HepG2 (cell line): ENCODE measurements at regions not wholly inside any gene's neighbourhood (a gene's known extent, or its start where the extent isn't known, plus 50 kb on each side); places are given as distances from the start of the nearest gene placed in this dataset.

Experiments used
- ATAC-seq: fragments of 200-7000 bp; cut with Tn5 transposase; 3 replicates; pipeline ENCODE4 v1.9.1; 2020; ENCODE audit warnings: mild to moderate bottlenecking, moderate library complexity
- BruUV-seq: library from RNA; stranded (reverse); fragments of 400-500 nt; replicated peaks from 2 replicates; lab custom pipeline; 2021; lab: Mats Ljungman, UMichigan
- CTCF ChIA-PET: fragments of 300-600 bp; formaldehyde crosslinking; extraction: SDS; loops from one replicate; lab custom pipeline; 2021; ENCODE audit warnings: low total read pairs, inconsistent platforms, low intra/inter-chr PET ratio; lab: Yijun Ruan, JAX
- POLR2A ChIA-PET: fragments of 350-600 bp; sonication (Branson Sonifier 250); formaldehyde crosslinking; loops from one replicate; lab custom pipeline; 2020; ENCODE audit warnings: antibody characterized with exemption, inconsistent platforms; lab: Yijun Ruan, JAX
- DNase-seq: peaks from one replicate; pipeline ENCODE4 v3.0.0-alpha.2; 2015; ENCODE audit warnings: low spot score
- FAIRE-seq: peaks from 3 replicates; lab custom pipeline; 2011; peaks lifted over from hg19 to GRCh38; lab: Jason Lieb, UNC
- H2AFZ ChIP-seq: one replicate; pipeline ENCODE4 v1.6.1; 2011; ENCODE audit warnings: low read length, inconsistent platforms
- H3K27ac ChIP-seq: fragments of 300-600 bp; 3 replicates; pipeline ENCODE4 v1.8.0; 2011; ENCODE audit warnings: mixed run types, mild to moderate bottlenecking, mixed read lengths, low read length, inconsistent platforms; ENCODE audit not compliant: insufficient read depth; ENCODE audit errors: extremely low read length
- H3K27me3 ChIP-seq, 2 experiments: fragments of 200-600 bp in 1 of 2; 2 replicates in 1 of 2; 3 replicates in 1 of 2; pipeline versions ENCODE4 v1.6.0 to v1.8.0; 2011; ENCODE audit warnings: low read length in 2 of 2, mild to moderate bottlenecking in 2 of 2, moderate library complexity in 2 of 2, inconsistent platforms in 1 of 2; ENCODE audit not compliant: insufficient read depth in 2 of 2, control insufficient read depth in 1 of 2
- H3K36me3 ChIP-seq, 2 experiments: fragments of 200-600 bp in 1 of 2; replicated peaks in 1 of 2; 2 replicates in 1 of 2; 3 replicates in 1 of 2; pipeline versions ENCODE4 v1.5.1 to v1.8.0; 2011; ENCODE audit warnings: low read length in 2 of 2, inconsistent platforms in 1 of 2; ENCODE audit not compliant: insufficient read depth in 2 of 2, control insufficient read depth in 1 of 2
- H3K4me1 ChIP-seq: 2 replicates; pipeline ENCODE4 v1.5.1; 2012; ENCODE audit warnings: low read length, inconsistent platforms; ENCODE audit not compliant: insufficient read depth
- H3K4me2 ChIP-seq: 2 replicates; pipeline ENCODE4 v1.6.0; 2011; ENCODE audit warnings: low read depth, low read length, inconsistent platforms
- H3K4me3 ChIP-seq, 3 experiments: fragments of 200-600 bp in 1 of 3; sonication (generic), shearing (Covaris generic) in 1 of 3; replicated peaks in 1 of 3; 2 replicates each; pipeline ENCODE4 v1.5.1; 2011 to 2016; ENCODE audit warnings: low read length in 3 of 3, inconsistent platforms in 2 of 3, low read depth in 2 of 3, mild to moderate bottlenecking in 2 of 3, control low read depth in 1 of 3, mixed read lengths in 1 of 3; ENCODE audit not compliant: insufficient read depth in 1 of 3
- H3K79me2 ChIP-seq: one replicate; pipeline ENCODE4 v1.6.1; 2011; ENCODE audit warnings: low read length, inconsistent platforms; ENCODE audit not compliant: insufficient read depth
- H3K9ac ChIP-seq: 2 replicates; pipeline ENCODE4 v1.6.0; 2011; ENCODE audit warnings: mild to moderate bottlenecking, low read depth, low read length, inconsistent platforms; ENCODE audit not compliant: insufficient read depth
- H3K9me3 ChIP-seq: 2 replicates; pipeline ENCODE4 v1.5.1; 2012; ENCODE audit warnings: mild to moderate bottlenecking, low read length
- H4K20me1 ChIP-seq: 2 replicates; pipeline ENCODE4 v1.6.0; 2011; ENCODE audit warnings: inconsistent platforms, mild to moderate bottlenecking, low read length, moderate library complexity; ENCODE audit not compliant: insufficient read depth
- JUN ChIP-seq: sonication (generic); formaldehyde crosslinking; IDR thresholded peaks from 2 replicates; pipeline ENCODE4 v1.4.0; 2020; ENCODE audit warnings: mild to moderate bottlenecking, missing genetic modification reagents
- MATR3 ChIP-seq: sonication (generic); formaldehyde crosslinking; IDR thresholded peaks from 2 replicates; pipeline ENCODE4 v1.4.0; 2020; ENCODE audit warnings: missing genetic modification reagents
- MYC ChIP-seq: sonication (generic); formaldehyde crosslinking; IDR thresholded peaks from 2 replicates; pipeline ENCODE4 v1.9.0; 2021; ENCODE audit warnings: missing genetic modification reagents, borderline replicate concordance
- RNF2 ChIP-seq: fragments of 450-650 bp; conservative IDR thresholded peaks from 2 replicates; pipeline ENCODE4 v1.6.1; 2016; ENCODE audit warnings: low read depth
- TFE3 ChIP-seq: IDR thresholded peaks from 2 replicates; pipeline ENCODE4 v1.6.1; 2016
- ZFP41 ChIP-seq: sonication (generic); formaldehyde crosslinking; IDR thresholded peaks from 2 replicates; pipeline ENCODE4 v1.4.0; 2020; ENCODE audit warnings: mild to moderate bottlenecking, missing genetic modification reagents, borderline replicate concordance
- ZFYVE20 ChIP-seq: sonication (generic); formaldehyde crosslinking; IDR thresholded peaks from 2 replicates; pipeline ENCODE4 v1.8.0; 2023; ENCODE audit warnings: low read depth, mild to moderate bottlenecking, moderate library complexity, missing genetic modification reagents, borderline replicate concordance
- ZNF30 ChIP-seq: sonication (generic); formaldehyde crosslinking; IDR thresholded peaks from 2 replicates; pipeline ENCODE4 v1.5.0; 2020; ENCODE audit warnings: mild to moderate bottlenecking, missing genetic modification reagents
- ZNF468 ChIP-seq: sonication (generic); formaldehyde crosslinking; IDR thresholded peaks from 2 replicates; pipeline ENCODE4 v1.8.0; 2022; ENCODE audit warnings: mild to moderate bottlenecking, moderate library complexity, missing genetic modification reagents
- ZNF580 ChIP-seq: IDR thresholded peaks from 2 replicates; pipeline ENCODE4 v1.6.1; 2016; ENCODE audit warnings: low read depth, borderline replicate concordance
- WGBS: methylation state at CpG from one replicate; pipeline ENCODE4 v1.1.6; 2017; ENCODE audit warnings: low lambda C conversion rate; 5-methylcytosine and 5-hydroxymethylcytosine counted together
- in situ Hi-C: cut with HindIII; loops from 2 replicates; pipeline ENCODE4 v1.10.0; 2017; ENCODE audit warnings: low pct_unique_long_range_greater_than_20kb; ENCODE audit not compliant: extremely low pct_ligation_motif_present
- intact Hi-C: fragments of 100-400 bp; cut with micrococcal nuclease; formaldehyde crosslinking; loops from one replicate; pipeline ENCODE4 v1.10.0; 2022; ENCODE audit not compliant: unreplicated experiment
- TF ChIP-seq, protein P1 (sequence below): sonication (generic); formaldehyde crosslinking; IDR thresholded peaks from 2 replicates; pipeline ENCODE4 v1.4.0; 2020; ENCODE audit warnings: missing genetic modification reagents
- TF ChIP-seq, protein P2 (sequence below): IDR thresholded peaks from 2 replicates; pipeline ENCODE4 v1.6.1; 2018; ENCODE audit warnings: missing genetic modification reagents, mild to moderate bottlenecking, missing compliant biosample characterization

GRCh38 chr5:91691592-91691991, 308.5 kb upstream of the ARRDC3 start:
- in situ Hi-C loops = no loop called here

More at GRCh38 chr5:91691592-91691991, 308.5 kb upstream of the ARRDC3 start:
- intact Hi-C loops = no loop called here
- Histone ChIP-seq H3K9ac (no peak overlapping the region), H2AFZ (no peak overlapping the region), H3K4me2 (no peak overlapping the region), H3K4me3 (no peak overlapping the region), H4K20me1 (no peaks in the 10 kb centered on the region), H3K79me2 (no peaks in the 10 kb centered on the region), H3K36me3 (no peaks in the 10 kb centered on the region), H3K4me1 (no peaks in the 10 kb centered on the region)
- ATAC-seq (no peak), FAIRE-seq (no peak), DNase-seq (no peak)
- ChIA-PET POLR2A (no interaction called here), CTCF (no interaction called here)
- WGBS = 11% methylated on average over 2 of the region's 2 CpGs
- no TSS peak for BruUV-seq
- no peak for TF ChIP-seq MATR3
- no peak for TF ChIP-seq ZNF468 (CRISPR knock-in tag)
- no peak for TF ChIP-seq ZNF30 (CRISPR knock-in tag)
- TF ChIP-seq, protein P1, sequence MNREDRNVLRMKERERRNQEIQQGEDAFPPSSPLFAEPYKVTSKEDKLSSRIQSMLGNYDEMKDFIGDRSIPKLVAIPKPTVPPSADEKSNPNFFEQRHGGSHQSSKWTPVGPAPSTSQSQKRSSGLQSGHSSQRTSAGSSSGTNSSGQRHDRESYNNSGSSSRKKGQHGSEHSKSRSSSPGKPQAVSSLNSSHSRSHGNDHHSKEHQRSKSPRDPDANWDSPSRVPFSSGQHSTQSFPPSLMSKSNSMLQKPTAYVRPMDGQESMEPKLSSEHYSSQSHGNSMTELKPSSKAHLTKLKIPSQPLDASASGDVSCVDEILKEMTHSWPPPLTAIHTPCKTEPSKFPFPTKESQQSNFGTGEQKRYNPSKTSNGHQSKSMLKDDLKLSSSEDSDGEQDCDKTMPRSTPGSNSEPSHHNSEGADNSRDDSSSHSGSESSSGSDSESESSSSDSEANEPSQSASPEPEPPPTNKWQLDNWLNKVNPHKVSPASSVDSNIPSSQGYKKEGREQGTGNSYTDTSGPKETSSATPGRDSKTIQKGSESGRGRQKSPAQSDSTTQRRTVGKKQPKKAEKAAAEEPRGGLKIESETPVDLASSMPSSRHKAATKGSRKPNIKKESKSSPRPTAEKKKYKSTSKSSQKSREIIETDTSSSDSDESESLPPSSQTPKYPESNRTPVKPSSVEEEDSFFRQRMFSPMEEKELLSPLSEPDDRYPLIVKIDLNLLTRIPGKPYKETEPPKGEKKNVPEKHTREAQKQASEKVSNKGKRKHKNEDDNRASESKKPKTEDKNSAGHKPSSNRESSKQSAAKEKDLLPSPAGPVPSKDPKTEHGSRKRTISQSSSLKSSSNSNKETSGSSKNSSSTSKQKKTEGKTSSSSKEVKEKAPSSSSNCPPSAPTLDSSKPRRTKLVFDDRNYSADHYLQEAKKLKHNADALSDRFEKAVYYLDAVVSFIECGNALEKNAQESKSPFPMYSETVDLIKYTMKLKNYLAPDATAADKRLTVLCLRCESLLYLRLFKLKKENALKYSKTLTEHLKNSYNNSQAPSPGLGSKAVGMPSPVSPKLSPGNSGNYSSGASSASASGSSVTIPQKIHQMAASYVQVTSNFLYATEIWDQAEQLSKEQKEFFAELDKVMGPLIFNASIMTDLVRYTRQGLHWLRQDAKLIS (CRISPR knock-in tag) = no peak
- no peak for TF ChIP-seq ZFYVE20
- TF ChIP-seq ZNF580 (CRISPR knock-in tag) = no peak
- TF ChIP-seq RNF2 = no peak
- TF ChIP-seq JUN (CRISPR knock-in tag) = no peak
- TF ChIP-seq TFE3 (CRISPR knock-in tag) = no peak
- TF ChIP-seq, protein P2, sequence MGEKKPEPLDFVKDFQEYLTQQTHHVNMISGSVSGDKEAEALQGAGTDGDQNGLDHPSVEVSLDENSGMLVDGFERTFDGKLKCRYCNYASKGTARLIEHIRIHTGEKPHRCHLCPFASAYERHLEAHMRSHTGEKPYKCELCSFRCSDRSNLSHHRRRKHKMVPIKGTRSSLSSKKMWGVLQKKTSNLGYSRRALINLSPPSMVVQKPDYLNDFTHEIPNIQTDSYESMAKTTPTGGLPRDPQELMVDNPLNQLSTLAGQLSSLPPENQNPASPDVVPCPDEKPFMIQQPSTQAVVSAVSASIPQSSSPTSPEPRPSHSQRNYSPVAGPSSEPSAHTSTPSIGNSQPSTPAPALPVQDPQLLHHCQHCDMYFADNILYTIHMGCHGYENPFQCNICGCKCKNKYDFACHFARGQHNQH = no peak
- no peak for TF ChIP-seq MYC (CRISPR knock-in tag)
- no peak for TF ChIP-seq ZFP41 (CRISPR knock-in tag)
- TF ChIP-seq, all 625 proteins: peak for 0
- peaks cover 10% of the 10 kb centered on the region for H3K9me3 ChIP-seq
- no peaks in the 10 kb centered on the region for H3K27me3 ChIP-seq
- H3K27ac ChIP-seq = no peak overlapping the region
